GM18511 (cell line): ENCODE measurements at regions not wholly inside any gene's neighbourhood (a gene's known extent, or its start where the extent isn't known, plus 50 kb on each side); places are given as distances from the start of the nearest gene placed in this dataset.
A peak's percentile ranks its signal among the peaks of the same experiment; 100 is the strongest.

Experiments used
- ATAC-seq: cut with Tn5 transposase; IDR thresholded peaks from one replicate; pipeline ENCODE4 v1.9.1; 2021; ENCODE audit warnings: mild to moderate bottlenecking, moderate library complexity; ENCODE audit not compliant: unreplicated experiment

DNA sequence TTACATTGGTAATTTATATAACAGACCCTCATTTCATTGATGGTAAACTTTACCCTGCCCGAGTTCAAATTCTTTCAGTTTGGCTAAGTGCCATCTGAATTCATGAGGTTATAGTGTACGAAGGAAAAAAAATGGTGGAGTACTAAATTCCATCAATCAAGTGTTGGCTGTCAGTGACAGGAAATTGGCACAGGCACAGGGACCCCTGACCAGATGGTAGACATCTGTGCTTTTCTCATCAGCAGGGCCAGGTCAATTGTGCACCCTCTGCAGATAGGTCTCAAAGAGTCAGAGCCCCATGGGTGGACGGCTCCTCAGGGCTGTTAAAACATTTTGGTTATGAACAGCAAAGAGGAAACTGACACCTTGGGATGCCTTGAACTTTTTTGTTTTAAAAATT is 439.2 kb downstream of the SETBP1 start:
- ATAC-seq, result no peak

DNA sequence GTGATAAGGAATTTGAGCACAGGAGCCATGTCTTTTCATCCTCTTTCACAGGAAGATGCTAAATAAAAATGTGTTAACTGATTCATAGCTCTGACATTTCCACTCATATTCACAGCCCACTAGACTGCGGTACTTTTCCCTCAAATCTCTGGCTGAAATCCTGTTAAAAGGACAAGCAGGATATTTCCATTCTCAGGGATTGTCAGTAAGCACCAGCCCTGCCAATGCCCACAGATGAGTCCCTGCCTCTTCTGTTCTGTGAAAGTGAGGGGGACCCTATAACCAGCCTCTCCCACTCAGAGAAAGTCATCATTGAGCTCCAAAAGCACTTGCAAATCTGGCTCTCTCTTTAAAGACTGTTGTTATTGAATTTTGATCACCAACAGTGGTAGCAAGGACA is 440.5 kb downstream of the SETBP1 start:
- no peak for ATAC-seq

DNA sequence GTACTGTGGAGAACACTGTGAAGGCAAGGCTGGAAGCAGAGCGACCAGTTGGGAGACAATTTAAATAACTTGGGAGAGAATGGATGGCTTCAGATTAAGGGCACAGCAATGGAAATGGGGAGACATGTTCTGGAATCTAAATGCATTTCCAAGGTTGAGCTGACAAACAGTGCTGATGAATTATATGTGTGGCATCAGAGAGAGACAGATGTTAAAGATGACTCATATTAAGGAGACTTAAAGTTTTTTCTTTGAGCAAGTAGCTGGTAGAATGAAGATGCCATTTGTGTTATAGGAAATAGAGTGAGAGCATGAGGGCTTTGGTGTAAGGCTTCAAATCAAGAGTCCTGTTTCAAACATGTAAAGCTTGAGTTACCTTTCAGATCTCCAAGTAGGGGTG is 441.8 kb downstream of the SETBP1 start:
- no peak for ATAC-seq

DNA sequence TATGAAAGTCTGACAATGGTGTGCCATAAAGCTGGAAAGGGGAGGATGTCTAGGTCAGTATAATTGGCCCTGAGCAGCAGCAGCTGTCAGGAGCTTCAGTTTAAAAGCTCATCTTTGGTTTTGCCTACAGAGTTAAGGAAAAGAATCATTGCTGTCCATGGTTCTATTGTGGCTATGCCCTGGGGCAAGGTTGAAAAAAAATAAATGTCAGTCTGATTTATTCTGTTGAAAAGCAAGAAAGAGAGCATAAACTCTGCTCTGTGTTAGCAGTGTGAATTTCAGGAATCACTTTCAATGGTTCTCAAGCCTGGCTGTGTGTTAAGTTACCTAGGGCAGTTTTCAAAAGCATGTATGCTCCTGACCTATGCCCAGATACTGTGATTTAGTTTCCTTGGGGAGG is 446.7 kb downstream of the SETBP1 start:
- ATAC-seq, result no peak

DNA sequence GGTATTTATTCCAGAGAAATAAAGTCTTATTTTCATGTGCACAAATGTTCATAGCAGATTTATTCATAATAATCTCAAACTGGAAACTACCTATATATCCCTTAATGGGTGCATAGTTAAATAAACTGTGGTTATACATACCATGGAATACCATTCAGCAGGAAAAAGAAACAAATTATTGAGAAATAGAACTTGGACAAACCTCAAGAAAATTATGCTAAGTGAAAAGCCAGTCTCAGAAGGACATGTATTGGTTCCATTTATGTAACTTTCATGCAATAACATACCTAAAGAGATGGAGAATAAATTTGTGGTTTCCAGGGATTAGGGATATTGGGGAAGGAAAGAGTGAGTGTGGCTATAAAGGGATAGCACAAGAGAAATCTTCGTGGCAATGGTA is 452.6 kb downstream of the SETBP1 start:
- ATAC-seq, result no peak

DNA sequence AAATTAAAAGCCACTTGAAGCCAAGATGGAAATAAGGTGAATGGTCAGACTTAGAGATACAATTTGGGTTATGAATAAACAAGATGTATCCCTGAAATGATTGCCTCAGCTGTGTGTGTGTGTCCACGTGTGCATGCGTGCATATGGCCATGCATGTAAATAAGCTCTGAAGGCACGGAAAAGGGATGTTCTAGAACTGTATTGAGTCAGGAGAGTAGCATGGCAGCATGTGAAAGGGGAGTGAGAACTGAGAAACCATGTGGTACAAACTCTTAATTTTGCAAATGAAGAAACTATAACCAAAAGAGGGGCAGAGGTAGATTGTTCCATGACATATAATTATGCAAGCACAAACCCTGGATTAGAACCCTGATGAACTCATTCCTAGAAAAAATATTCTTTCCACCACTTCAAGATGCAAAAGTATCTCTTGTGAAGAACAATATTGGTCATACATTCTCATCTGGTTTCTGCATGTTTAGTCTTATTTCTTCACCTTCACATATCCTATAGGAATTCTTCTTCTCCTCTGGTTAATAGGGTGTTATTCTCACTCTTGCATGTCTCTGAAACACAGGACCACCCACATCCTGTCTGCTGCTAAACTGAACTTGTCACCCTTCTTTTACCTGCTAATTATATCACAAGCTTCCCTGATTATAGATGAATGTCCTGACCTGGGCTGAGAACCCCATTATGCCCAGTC is 455.8 kb downstream of the SETBP1 start:
- ATAC-seq, result no peak

DNA sequence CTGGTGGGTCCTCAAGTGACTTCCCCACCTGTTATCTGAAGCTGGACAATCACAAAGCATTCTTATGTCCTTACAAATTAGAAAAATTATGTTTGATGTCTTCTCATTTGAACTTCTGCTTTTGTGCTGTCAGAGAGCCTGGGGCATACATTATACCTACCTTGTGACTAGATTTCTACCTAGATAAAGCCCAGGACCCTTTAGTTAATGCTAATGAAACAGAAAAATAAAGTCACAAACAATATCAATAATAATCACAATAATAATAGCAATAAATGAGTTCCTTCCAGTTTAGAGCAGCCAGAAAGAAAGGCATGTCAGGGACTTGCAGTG is 456.4 kb downstream of the SETBP1 start:
- ATAC-seq, result no peak

DNA sequence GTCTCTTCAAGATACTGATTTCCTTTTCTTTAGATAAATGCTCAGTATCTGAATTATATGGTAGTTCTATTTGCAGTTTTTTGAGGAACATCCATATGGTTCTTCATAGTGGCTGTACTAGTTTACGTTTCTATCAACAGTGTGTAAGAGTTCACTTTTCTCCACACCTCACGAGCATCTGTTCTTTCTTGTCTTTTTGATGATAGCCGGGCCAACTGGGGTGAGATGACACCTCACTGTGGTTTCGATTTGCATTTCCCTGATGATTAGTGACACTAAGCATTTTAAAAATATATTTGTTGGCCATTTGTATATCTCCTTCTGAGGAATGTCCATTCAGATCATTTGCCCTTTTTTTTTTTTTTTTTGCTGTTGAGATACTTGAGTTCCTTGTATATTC is 458.8 kb downstream of the SETBP1 start:
- ATAC-seq, result no peak

DNA sequence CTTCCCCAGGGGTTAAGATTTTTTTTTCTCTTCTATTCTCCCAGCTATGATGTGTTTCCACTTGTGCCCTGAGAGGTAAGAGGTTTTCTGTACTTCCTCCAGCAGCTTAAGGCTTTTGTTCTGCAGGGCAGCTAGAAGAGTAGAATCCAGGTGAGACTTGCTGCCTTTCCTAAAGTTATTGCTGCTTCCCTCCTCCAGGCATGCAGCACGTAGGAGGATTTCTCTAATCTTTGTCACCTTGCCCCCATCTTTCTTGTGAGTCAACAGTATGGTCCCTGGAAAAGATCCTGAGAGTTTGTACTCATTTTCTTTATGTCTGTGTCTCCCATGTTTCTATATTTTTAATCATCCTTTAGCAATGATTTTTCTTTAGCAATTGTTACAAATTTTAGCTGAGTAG is 462.2 kb downstream of the SETBP1 start:
- no peak for ATAC-seq

DNA sequence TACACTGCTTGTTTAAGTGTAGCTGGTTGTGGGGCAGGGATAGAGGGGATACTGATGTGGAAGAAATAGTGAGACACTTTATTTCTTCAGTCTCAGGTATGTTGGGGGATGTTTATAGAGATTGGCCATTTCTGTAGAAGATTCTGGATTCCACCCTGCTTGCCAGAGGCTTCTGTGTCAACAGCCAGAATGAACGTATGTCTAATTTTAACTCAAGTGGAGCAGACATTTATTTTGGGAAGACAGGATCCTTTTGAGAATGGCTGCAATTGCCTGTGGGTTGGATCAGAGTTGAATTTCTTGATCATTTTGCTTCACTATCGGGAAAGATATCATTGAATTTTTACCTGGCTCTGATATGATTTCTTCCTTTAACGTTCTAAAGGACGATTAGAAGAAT is 465.6 kb upstream of the SLC14A2 start:
- no peak for ATAC-seq

DNA sequence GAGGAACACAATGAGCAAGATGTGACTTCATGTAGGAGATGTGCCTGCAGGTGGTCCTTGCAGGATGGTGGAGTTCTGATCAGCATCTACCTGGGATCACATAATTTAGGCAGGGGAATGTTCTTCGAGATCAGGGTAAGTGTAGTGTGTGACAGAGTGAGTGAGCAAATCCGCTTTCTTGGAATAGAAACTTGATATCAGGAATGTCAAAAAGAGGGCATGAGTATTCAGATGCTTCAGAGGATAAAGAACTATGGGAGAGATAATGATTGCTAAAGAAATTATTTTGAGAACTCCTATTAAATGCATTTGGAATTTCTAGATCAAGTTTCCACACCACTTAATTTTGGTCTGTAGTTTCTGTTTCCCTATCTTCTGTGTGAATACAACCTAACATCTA is 463.6 kb upstream of the SLC14A2 start:
- no peak for ATAC-seq

DNA sequence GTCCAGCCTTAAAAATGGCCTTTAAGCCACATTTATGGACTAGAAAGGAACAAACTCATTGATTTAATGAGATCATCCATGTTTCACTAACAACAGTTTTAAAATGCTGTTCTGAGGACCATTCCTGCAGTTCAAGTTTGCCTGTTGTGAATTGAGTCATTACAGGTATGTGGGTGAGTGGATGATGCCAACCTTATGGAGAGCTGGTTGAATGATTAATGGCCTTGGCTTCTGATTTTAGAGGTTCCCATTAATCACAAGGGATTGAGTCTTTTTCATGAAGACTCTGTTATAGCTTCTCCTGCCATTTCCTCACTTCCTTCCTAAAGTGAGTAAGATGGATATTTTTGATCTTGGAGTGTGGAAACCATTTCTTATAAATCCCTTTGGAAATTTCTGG is 459.8 kb upstream of the SLC14A2 start:
- no peak for ATAC-seq

DNA sequence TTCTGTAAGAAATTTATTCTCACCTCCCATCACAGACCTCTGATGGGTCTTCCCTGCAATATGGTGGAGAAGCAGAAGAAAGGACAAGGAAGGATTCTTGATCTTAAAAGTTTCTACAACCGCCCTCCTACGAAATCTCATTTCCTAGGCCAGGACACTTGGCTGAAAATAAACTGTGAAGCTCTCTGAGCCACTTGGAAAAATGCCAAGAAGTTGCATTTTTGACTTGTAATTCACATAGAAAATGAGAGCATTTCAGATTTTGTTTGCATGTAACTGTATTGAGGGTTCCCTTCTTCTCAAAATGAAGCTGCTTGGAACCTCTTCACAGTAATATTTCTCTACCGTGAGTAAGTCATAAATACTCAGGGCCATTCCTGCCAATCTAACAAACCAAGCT is 458.3 kb upstream of the SLC14A2 start:
- no peak for ATAC-seq

DNA sequence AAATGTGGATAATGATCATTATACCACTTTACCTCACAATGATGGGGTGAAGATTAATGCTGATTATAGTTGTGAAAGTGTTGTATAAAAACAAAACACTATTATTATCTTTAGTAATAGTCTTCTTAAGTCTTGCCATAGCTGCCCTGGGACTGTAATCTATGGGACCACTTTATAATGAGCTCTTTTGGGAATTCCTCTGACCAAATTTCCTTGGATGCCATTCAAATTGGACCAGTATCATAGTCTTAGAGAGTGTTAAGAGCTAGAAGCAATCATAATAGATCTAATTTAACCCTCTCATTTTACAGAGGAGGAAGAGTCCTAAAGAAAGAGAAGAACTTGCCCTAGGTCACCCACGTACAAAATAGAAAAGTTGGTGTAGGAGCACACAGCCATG is 457.7 kb upstream of the SLC14A2 start:
- ATAC-seq, result no peak

DNA sequence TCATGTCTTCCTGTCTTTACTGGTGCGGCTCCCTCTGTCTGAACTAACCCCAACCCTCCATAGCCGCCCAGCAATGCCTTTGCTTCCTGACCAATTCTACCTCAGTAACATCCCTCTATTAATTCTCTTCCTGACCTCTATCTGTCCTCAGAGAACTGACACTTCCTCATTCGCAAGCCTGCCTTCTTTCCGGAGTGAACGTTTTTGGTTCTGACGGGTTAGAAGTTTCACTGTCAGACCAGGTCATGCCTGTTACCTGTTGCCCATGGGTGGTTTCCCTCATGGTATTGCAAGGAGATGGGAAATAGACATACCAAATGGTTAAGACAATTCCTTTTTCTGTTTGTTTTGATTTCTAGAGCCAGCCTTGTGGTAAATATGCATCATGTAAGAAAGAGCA is 453.4 kb upstream of the SLC14A2 start:
- peak; percentile 95 for ATAC-seq

DNA sequence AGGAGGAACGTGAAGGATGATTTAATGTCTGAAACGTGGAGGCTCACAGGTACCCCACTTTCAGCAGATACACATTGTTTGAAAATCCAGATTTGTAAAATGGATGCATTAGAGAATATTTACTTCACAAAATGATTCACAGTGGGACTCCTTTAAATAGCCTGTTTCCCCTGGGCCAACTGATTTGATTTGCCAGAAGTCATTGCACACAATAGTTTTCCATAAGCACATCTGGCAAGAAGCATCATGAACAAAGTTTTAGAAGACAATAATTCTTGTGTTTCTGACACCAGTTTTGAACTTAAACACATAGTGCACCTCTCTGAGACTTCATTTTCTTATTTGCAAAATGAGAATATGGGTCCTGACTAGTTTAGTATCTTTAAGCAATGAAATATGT is 451.4 kb upstream of the SLC14A2 start:
- no peak for ATAC-seq

DNA sequence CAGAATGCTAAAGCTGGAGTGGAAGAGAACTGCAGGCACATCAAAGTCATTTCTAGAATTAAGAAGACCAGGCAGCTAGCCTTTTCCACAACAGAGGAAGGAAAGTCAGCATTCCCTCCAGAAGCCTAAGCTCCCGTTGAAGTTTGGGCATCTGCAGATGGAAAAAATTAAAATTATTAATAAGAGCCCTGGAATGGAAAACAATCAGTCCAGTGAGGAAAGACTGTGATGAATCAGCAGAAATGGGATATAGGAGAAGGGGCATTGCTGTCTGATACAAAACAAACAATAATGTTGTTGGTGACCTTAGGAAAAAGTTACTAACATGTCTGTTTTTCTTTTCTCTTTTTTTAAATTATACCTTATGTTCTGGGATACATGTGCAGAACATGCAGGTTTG is 450.7 kb upstream of the SLC14A2 start:
- ATAC-seq, result no peak

DNA sequence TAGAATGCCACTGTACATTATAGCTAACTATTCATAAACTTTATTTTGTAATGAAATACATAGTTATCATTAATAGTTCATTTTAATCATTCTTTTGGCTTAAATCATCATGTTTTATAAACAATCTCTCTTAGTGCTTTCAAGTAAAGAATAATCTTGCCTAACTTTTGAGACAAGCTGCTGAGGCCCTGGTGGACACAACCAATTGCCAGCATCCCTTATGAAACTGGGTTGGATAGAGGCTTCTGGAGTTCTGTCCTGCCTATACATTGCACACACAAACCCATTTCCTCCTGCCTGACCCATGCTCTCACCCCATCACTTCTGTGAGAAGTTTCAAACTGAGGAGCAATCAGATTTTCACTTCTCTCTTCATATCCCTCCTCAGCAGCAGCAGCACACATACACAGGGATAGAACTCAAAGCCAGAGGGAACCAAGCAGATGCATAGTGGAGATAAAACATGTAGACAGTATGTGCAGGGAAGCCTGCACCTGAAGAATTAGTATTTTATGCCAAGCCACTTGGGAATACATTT is 450.0 kb upstream of the SLC14A2 start:
- ATAC-seq, result no peak

DNA sequence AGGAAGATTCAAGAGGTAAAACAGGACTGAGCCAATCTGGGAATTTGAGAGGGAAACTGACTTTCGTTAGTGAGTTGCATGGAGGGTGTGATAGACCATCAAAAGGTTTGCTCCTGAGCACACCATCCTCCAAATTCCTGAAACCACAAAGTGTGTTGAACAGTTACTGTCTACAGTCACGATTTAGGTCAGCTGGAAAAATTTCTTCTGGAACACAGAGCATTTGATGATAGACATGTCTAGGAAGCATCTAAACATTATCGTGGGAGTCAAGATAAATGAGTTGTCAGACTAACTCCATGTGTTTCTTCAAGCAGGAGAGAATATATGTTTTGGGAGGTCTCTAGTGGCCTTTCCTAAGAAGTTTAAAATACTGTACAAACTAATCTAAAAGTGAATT is 449.4 kb upstream of the SLC14A2 start:
- ATAC-seq, result no peak

DNA sequence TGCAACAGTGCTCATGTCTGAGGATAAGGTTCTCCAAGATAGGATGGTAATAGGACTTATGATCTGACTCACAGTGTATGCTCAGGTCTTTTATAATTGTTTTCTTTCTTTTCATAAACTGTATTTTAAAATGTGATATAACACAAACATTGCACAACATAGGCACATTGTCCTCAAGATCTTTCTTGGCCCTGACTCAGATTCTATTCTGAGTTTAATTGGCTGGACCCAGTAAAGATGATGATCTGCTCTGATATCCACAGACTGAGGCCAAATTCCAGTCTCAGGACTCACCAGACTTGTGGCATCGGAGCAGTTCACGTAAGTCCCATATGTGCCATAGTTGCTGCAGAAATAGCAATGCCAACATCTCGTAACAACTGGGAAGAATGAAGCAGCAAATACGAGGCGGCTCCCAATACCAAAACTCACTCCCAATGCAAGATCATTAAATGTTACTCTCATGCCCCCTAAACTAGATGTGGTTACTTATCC is 448.9 kb upstream of the SLC14A2 start:
- no peak for ATAC-seq

DNA sequence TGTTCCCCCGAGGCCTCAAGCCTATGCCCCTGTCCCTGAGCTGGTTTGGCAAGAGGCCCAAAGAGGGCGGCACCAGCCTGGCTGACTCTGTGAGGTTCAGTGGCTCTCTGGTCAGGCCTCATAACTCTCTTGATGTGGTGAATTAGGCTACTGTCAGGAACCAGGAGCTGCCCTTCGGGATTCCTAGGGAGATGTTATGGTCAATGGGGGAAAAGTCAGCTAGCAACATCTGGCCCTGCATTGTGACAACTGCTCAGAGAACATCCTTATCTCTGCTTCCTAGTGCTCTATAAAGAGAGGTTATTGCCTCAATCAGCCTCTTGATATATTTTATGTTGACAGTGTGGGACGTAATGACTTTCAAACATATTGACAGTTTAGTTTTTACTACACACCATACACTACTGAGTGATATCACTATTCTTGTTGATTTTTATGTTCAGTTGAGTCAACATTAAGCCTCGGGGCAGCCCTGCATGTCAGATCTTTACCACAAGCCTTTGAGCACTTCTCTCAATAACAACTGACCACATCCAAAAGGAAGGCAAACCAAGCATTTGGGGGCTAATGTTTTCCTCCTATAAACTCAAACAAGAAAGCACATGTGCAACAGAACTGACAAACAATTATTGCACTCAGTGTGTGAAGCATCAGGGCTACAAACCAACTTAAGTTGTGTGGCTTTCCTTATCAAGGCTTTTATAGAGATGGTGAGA is 448.3 kb upstream of the SLC14A2 start:
- no peak for ATAC-seq

DNA sequence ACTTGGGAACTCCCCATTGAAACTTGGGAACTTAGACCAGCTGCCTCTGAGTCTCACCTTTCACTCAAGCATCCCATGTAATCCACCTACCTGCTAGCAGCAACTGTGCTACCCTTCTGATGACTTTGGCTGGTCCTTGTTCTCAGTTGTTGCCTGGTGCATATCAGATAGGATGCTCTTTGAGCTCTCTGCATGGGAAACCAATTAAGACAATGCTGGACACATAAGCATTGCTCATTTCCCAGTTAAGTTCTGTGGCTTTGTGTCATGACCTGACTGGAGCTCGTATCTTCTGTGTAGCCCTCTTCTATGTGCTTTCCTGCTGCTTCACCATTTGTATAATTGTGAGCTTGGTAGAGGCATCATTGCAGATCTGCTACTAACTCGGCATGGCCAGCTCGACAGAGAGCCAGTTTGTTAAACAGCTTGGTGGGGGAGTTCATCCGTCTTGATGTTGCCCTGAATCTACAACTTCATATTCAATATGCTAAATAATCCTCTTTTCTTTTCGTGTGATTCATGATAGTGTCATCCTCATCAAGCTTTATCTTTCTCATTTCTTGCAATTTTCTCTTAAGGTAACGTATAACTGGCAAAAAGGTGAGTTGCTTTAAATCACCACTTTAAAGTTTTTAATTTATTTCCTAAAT is 447.5 kb upstream of the SLC14A2 start:
- ATAC-seq, result no peak
